GM12874 (cell line): ENCODE measurements at regions not wholly inside any gene's neighbourhood (a gene's known extent, or its start where the extent isn't known, plus 50 kb on each side); places are given as distances from the start of the nearest gene placed in this dataset.

Experiments used
- CTCF ChIP-seq: IDR thresholded peaks from 2 replicates; pipeline ENCODE4 v1.5.1; 2011; ENCODE audit warnings: low read depth, mild to moderate bottlenecking, control low read depth, low read length, moderate library complexity; ENCODE audit not compliant: insufficient read depth

- TF ChIP-seq CTCF, result no peak
These were observed 89.3 kb downstream of the LIG4 start for GRCh38 chr13:108126056-108126455.

GRCh38 chr13:108121406-108121805 lies 93.9 kb downstream of the LIG4 start:
- TF ChIP-seq CTCF, result no peak

GRCh38 chr13:108120856-108121255 lies 94.5 kb downstream of the LIG4 start:
- no peak for TF ChIP-seq CTCF

GRCh38 chr13:108120302-108120701 lies 95.0 kb downstream of the LIG4 start:
- no peak for TF ChIP-seq CTCF

- no peak for TF ChIP-seq CTCF
These were observed 99.6 kb downstream of the LIG4 start for GRCh38 chr13:108115738-108116137.

GRCh38 chr13:108113407-108113806 lies 101.9 kb downstream of the LIG4 start:
- TF ChIP-seq CTCF, result no peak

GRCh38 chr13:108104736-108105135 lies 110.6 kb downstream of the LIG4 start:
- TF ChIP-seq CTCF, result no peak

- TF ChIP-seq CTCF, result no peak
These were observed 112.6 kb downstream of the LIG4 start for GRCh38 chr13:108102771-108103170.
